Memory B cell (primary cell): ENCODE measurements at regions not wholly inside any gene's neighbourhood (a gene's known extent, or its start where the extent isn't known, plus 50 kb on each side); places are given as distances from the start of the nearest gene placed in this dataset.
"Not testable (repeated sequence)": the region's sequence is repeated elsewhere in the genome, so short reads cannot be mapped to it uniquely, and the experiment has no call there.

Experiments used
- ATAC-seq: fragments of 150-1000 bp; cut with Tn5 transposase; 2 replicates; pipeline ENCODE4 v1.10.0; 2021; ENCODE audit warnings: low read depth, mild to moderate bottlenecking, moderate library complexity
- DNase-seq, 2 donors: peaks; one replicate each; pipeline ENCODE4 v3.0.0; 2022; ENCODE audit warnings: low spot score in 2 of 2
- H3K27ac Mint-ChIP-seq: one replicate; pipeline ENCODE4 v1.8.0; 2022; ENCODE audit warnings: mild to moderate bottlenecking, moderate library complexity, mixed read lengths
- H3K27me3 Mint-ChIP-seq: one replicate; pipeline ENCODE4 v1.8.0; 2022; ENCODE audit warnings: mixed read lengths
- H3K36me3 Mint-ChIP-seq: one replicate; pipeline ENCODE4 v1.8.0; 2022; ENCODE audit warnings: mild to moderate bottlenecking, mixed read lengths
- H3K4me1 Mint-ChIP-seq: one replicate; pipeline ENCODE4 v1.8.0; 2022; ENCODE audit warnings: mixed read lengths
- H3K4me3 Mint-ChIP-seq: one replicate; pipeline ENCODE4 v1.8.0; 2022; ENCODE audit warnings: mild to moderate bottlenecking, moderate library complexity, mixed read lengths
- H3K9me3 Mint-ChIP-seq: one replicate; pipeline ENCODE4 v1.8.0; 2022; ENCODE audit warnings: mixed read lengths

- Mint-ChIP-seq H3K4me1 (peaks cover 5% of the 10 kb centered on the region), H3K9me3 (no peaks in the 10 kb centered on the region), H3K27ac (no peak overlapping the region), H3K27me3 (peaks cover 6% of the 10 kb centered on the region), H3K4me3 (no peak overlapping the region), H3K36me3 (no peaks in the 10 kb centered on the region)
- no peak for ATAC-seq
- no peak for DNase-seq
Observed at GRCh38 chr2:53517406-53517805, 250.2 kb upstream of the CHAC2 start.

GRCh38 chr2:53516650-53517049 lies 251.0 kb upstream of the CHAC2 start:
- no peaks in the 10 kb centered on the region for H3K36me3 Mint-ChIP-seq
- H3K27ac Mint-ChIP-seq, result no peak overlapping the region
- peaks cover 5% of the 10 kb centered on the region for H3K27me3 Mint-ChIP-seq
- peaks cover 5% of the 10 kb centered on the region for H3K4me1 Mint-ChIP-seq
- H3K4me3 Mint-ChIP-seq, result no peak overlapping the region
- DNase-seq (no peak), ATAC-seq (peak; percentile 54)
- H3K9me3 Mint-ChIP-seq, result no peaks in the 10 kb centered on the region

- Mint-ChIP-seq H3K27ac (no peak overlapping the region), H3K4me3 (no peak overlapping the region), H3K9me3 (no peaks in the 10 kb centered on the region), H3K4me1 (peaks cover 5% of the 10 kb centered on the region), H3K27me3 (peaks cover 5% of the 10 kb centered on the region), H3K36me3 (no peaks in the 10 kb centered on the region)
- DNase-seq (no peak), ATAC-seq (no peak)
Observed at GRCh38 chr2:53515435-53516332, 251.9 kb upstream of the CHAC2 start.

GRCh38 chr2:53513167-53513666 lies 254.4 kb upstream of the CHAC2 start:
- DNase-seq (no peak), ATAC-seq (no peak)
- no peak overlapping the region for H3K27ac Mint-ChIP-seq
- peaks cover 5% of the 10 kb centered on the region for H3K4me1 Mint-ChIP-seq
- H3K9me3 Mint-ChIP-seq, result no peaks in the 10 kb centered on the region
- H3K27me3 Mint-ChIP-seq, result peaks cover 9% of the 10 kb centered on the region
- no peak overlapping the region for H3K4me3 Mint-ChIP-seq
- no peaks in the 10 kb centered on the region for H3K36me3 Mint-ChIP-seq

GRCh38 chr2:53512071-53512826 lies 255.4 kb upstream of the CHAC2 start:
- H3K36me3 Mint-ChIP-seq, result no peaks in the 10 kb centered on the region
- no peak for ATAC-seq

GRCh38 chr2:53511549-53511948 lies 256.1 kb upstream of the CHAC2 start:
- Mint-ChIP-seq H3K27ac (no peak overlapping the region), H3K9me3 (no peaks in the 10 kb centered on the region), H3K27me3 (peaks cover 8% of the 10 kb centered on the region), H3K4me3 (no peak overlapping the region), H3K36me3 (no peaks in the 10 kb centered on the region), H3K4me1 (peaks cover 3% of the 10 kb centered on the region)
- DNase-seq (no peak), ATAC-seq (no peak)

More at GRCh38 chr2:53512071-53512826, 255.4 kb upstream of the CHAC2 start:
- H3K27ac Mint-ChIP-seq, result no peak overlapping the region
- H3K4me3 Mint-ChIP-seq, result no peak overlapping the region
- no peak for DNase-seq
- peaks cover 5% of the 10 kb centered on the region for H3K4me1 Mint-ChIP-seq
- H3K9me3 Mint-ChIP-seq, result no peaks in the 10 kb centered on the region
- H3K27me3 Mint-ChIP-seq, result peaks cover 6% of the 10 kb centered on the region

GRCh38 chr2:53510401-53510800 lies 257.2 kb upstream of the CHAC2 start:
- Mint-ChIP-seq H3K36me3 (no peaks in the 10 kb centered on the region), H3K9me3 (no peaks in the 10 kb centered on the region), H3K27ac (no peak overlapping the region), H3K4me1 (no peaks in the 10 kb centered on the region), H3K4me3 (no peak overlapping the region), H3K27me3 (peaks cover 8% of the 10 kb centered on the region)
- ATAC-seq (no peak), DNase-seq (no peak)

- Mint-ChIP-seq H3K36me3 (no peaks in the 10 kb centered on the region), H3K4me1 (no peaks in the 10 kb centered on the region), H3K9me3 (no peaks in the 10 kb centered on the region), H3K4me3 (no peak overlapping the region), H3K27me3 (peaks cover 6% of the 10 kb centered on the region), H3K27ac (no peak overlapping the region)
- no peak for DNase-seq
- no peak for ATAC-seq
Observed at GRCh38 chr2:53509831-53510388, 257.7 kb upstream of the CHAC2 start.

- Mint-ChIP-seq H3K27ac (no peak overlapping the region), H3K4me3 (no peak overlapping the region), H3K9me3 (no peaks in the 10 kb centered on the region), H3K4me1 (no peaks in the 10 kb centered on the region), H3K27me3 (peaks cover 9% of the 10 kb centered on the region), H3K36me3 (no peaks in the 10 kb centered on the region)
- no peak for ATAC-seq
- DNase-seq, result no peak
Observed at GRCh38 chr2:53508667-53509066, 258.9 kb upstream of the CHAC2 start.

- H3K36me3 Mint-ChIP-seq, H3K27me3 Mint-ChIP-seq, H3K4me1 Mint-ChIP-seq, DNase-seq, H3K9me3 Mint-ChIP-seq, H3K27ac Mint-ChIP-seq, ATAC-seq, H3K4me3 Mint-ChIP-seq: not testable (repeated sequence)
Observed at GRCh38 chr2:53507070-53507469, 260.5 kb upstream of the CHAC2 start.

GRCh38 chr2:53505826-53506225 lies 261.8 kb upstream of the CHAC2 start:
- no peak overlapping the region for H3K4me3 Mint-ChIP-seq
- no peaks in the 10 kb centered on the region for H3K36me3 Mint-ChIP-seq
- DNase-seq, result no peak
- H3K9me3 Mint-ChIP-seq, result no peaks in the 10 kb centered on the region
- no peak overlapping the region for H3K27ac Mint-ChIP-seq
- H3K27me3 Mint-ChIP-seq, result peaks cover 11% of the 10 kb centered on the region
- no peaks in the 10 kb centered on the region for H3K4me1 Mint-ChIP-seq
- ATAC-seq, result no peak

GRCh38 chr2:53504507-53504906 lies 263.1 kb upstream of the CHAC2 start:
- DNase-seq, result no peak
- Mint-ChIP-seq H3K9me3 (no peaks in the 10 kb centered on the region), H3K27ac (no peak overlapping the region), H3K4me1 (no peaks in the 10 kb centered on the region), H3K27me3 (peaks cover 12% of the 10 kb centered on the region), H3K4me3 (no peak overlapping the region), H3K36me3 (no peaks in the 10 kb centered on the region)
- ATAC-seq, result no peak

- Mint-ChIP-seq H3K9me3 (no peaks in the 10 kb centered on the region), H3K4me1 (no peaks in the 10 kb centered on the region), H3K27ac (no peak overlapping the region), H3K36me3 (no peaks in the 10 kb centered on the region), H3K4me3 (no peak overlapping the region), H3K27me3 (peaks cover 8% of the 10 kb centered on the region)
- ATAC-seq, result no peak
- no peak for DNase-seq
Observed at GRCh38 chr2:53500181-53500580, 267.4 kb upstream of the CHAC2 start.

GRCh38 chr2:53498210-53498609 lies 269.4 kb upstream of the CHAC2 start:
- H3K27me3 Mint-ChIP-seq, result peaks cover 5% of the 10 kb centered on the region

More at GRCh38 chr2:53498210-53498609, 269.4 kb upstream of the CHAC2 start:
- H3K4me1 Mint-ChIP-seq, result no peaks in the 10 kb centered on the region
- no peak for ATAC-seq
- DNase-seq, result no peak
- H3K36me3 Mint-ChIP-seq, result no peaks in the 10 kb centered on the region
- H3K9me3 Mint-ChIP-seq, result no peaks in the 10 kb centered on the region
- H3K4me3 Mint-ChIP-seq, result no peak overlapping the region
- no peak overlapping the region for H3K27ac Mint-ChIP-seq
